Caco-2 (cell line): ENCODE measurements at regions not wholly inside any gene's neighbourhood (a gene's known extent, or its start where the extent isn't known, plus 50 kb on each side); places are given as distances from the start of the nearest gene placed in this dataset.

Experiments used
- BruUV-seq: library from RNA; stranded (reverse); fragments of 400-500 nt; replicated peaks from 2 replicates; lab custom pipeline; 2021; lab: Mats Ljungman, UMichigan
- CTCF ChIA-PET: fragments of 300-600 bp; sonication (Branson Sonifier 250); formaldehyde crosslinking; loops from one replicate; lab custom pipeline; 2022; ENCODE audit warnings: antibody characterized with exemption; lab: Charles Lee
- POLR2A ChIA-PET: fragments of 300-600 bp; sonication (Branson Sonifier 250); formaldehyde crosslinking; loops from one replicate; lab custom pipeline; 2022; ENCODE audit warnings: antibody characterized with exemption; lab: Charles Lee
- DNase-seq, 2 experiments: peaks; one replicate each; pipeline versions ENCODE4 v3.0.0 to v3.0.0-alpha.2; 2020 to 2022
- H3K27me3 ChIP-seq: replicated peaks from 2 replicates; pipeline ENCODE4 v1.6.0; 2011; ENCODE audit warnings: low read length; ENCODE audit not compliant: control insufficient read depth, insufficient read depth
- H3K36me3 ChIP-seq: 2 replicates; pipeline ENCODE4 v1.5.1; 2011; ENCODE audit warnings: low read length; ENCODE audit not compliant: control insufficient read depth, insufficient read depth
- H3K4me1 ChIP-seq: fragments of 250-450 bp; sonication (Bioruptor Pico); 2 replicates; pipeline ENCODE4 v1.5.1; 2020; ENCODE audit warnings: mild to moderate bottlenecking
- H3K4me3 ChIP-seq: 2 replicates; pipeline ENCODE4 v1.5.1; 2011; ENCODE audit warnings: low read depth, mild to moderate bottlenecking, control low read depth, low read length
- H3K9me3 ChIP-seq: fragments of 250-450 bp; sonication (Bioruptor Pico); 2 replicates; pipeline ENCODE4 v1.5.1; 2020; ENCODE audit warnings: mild to moderate bottlenecking, moderate library complexity
- H3K27ac Mint-ChIP-seq: one replicate; pipeline ENCODE4 v1.8.0; 2022; ENCODE audit warnings: mixed read lengths; ENCODE audit not compliant: unreplicated experiment
- H3K27me3 Mint-ChIP-seq: one replicate; pipeline ENCODE4 v1.8.0; 2022; ENCODE audit warnings: mixed read lengths; ENCODE audit not compliant: insufficient read depth, unreplicated experiment
- H3K36me3 Mint-ChIP-seq: one replicate; pipeline ENCODE4 v1.8.0; 2022; ENCODE audit warnings: mild to moderate bottlenecking, mixed read lengths; ENCODE audit not compliant: insufficient read depth, unreplicated experiment
- H3K4me1 Mint-ChIP-seq: one replicate; pipeline ENCODE4 v1.8.0; 2022; ENCODE audit warnings: low read depth, mixed read lengths; ENCODE audit not compliant: unreplicated experiment
- H3K4me3 Mint-ChIP-seq: one replicate; pipeline ENCODE4 v1.8.0; 2022; ENCODE audit warnings: mild to moderate bottlenecking, moderate library complexity, mixed read lengths; ENCODE audit not compliant: unreplicated experiment
- H3K9me3 Mint-ChIP-seq: one replicate; pipeline ENCODE4 v1.8.0; 2022; ENCODE audit warnings: mixed read lengths; ENCODE audit not compliant: unreplicated experiment
- CTCF ChIP-seq, 2 experiments: fragments of 200-600 bp in 1 of 2; IDR thresholded peaks; 1 replicate in 1 of 2; 2 replicates in 1 of 2; pipeline versions ENCODE4 v1.5.1 to v1.8.0; 2011 to 2022; ENCODE audit warnings: antibody characterized with exemption in 1 of 2, control low read depth in 1 of 2, inconsistent platforms in 1 of 2, low read depth in 1 of 2, low read length in 1 of 2, mild to moderate bottlenecking in 1 of 2, moderate library complexity in 1 of 2; ENCODE audit not compliant: insufficient read depth in 1 of 2, severe bottlenecking in 1 of 2, unreplicated experiment in 1 of 2
- intact Hi-C: fragments of 100-400 bp; cut with micrococcal nuclease; formaldehyde crosslinking; loops from one replicate; pipeline ENCODE4 v1.10.0; 2022; ENCODE audit not compliant: unreplicated experiment

- no peak overlapping the region for H3K4me3 Mint-ChIP-seq
- H3K36me3 Mint-ChIP-seq, result no peaks in the 10 kb centered on the region
- H3K27ac Mint-ChIP-seq, result no peak overlapping the region
- no peaks in the 10 kb centered on the region for H3K9me3 Mint-ChIP-seq
- BruUV-seq, result no TSS peak
- ChIA-PET POLR2A (no interaction called here), CTCF (no interaction called here)
- intact Hi-C loops, result no loop called here
- H3K27me3 ChIP-seq, result no peaks in the 10 kb centered on the region
- no peaks in the 10 kb centered on the region for H3K4me1 ChIP-seq
- peaks cover 2% of the 10 kb centered on the region for H3K27me3 Mint-ChIP-seq
- no peaks in the 10 kb centered on the region for H3K9me3 ChIP-seq
- no peaks in the 10 kb centered on the region for H3K36me3 ChIP-seq
- no peak for TF ChIP-seq CTCF (IDR thresholded peaks at IDR 0.05; ENCODE audit: insufficient read depth in 1 of 2, low read depth in 1 of 2, low read length in 1 of 2, severe bottlenecking in 1 of 2, unreplicated experiment in 1 of 2)
- DNase-seq, result no peak
- no peaks in the 10 kb centered on the region for H3K4me1 Mint-ChIP-seq
- no peak overlapping the region for H3K4me3 ChIP-seq
Observed at GRCh38 chr6:19032591-19033295, 645.6 kb downstream of the RNF144B start.

DNA sequence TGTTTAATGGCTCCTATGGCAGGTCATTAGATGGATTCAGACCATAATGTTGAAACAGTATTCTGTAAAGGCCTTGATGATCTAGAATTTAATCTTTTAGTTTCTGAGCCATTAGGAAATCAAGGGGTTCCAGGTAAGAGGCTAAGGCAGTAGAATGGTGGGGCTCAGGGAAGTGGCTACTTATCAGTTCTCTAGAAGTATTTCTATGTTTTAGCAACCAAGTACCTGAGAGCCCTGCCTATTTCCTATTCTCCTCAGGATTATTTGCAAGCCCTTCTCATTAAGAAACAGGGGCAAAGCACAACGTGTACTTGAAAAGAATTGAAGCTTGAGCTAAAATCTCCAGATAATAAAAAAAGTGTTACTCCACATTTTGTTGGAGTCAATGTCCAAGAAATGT is 646.5 kb downstream of the RNF144B start:
- no peak overlapping the region for H3K27ac Mint-ChIP-seq
- CTCF ChIA-PET, result no interaction called here

GRCh38 chr6:19034986-19035385 is 647.8 kb downstream of the RNF144B start:
- no peak overlapping the region for H3K27ac Mint-ChIP-seq
- ChIA-PET POLR2A (no interaction called here), CTCF (no interaction called here)
- no peak for DNase-seq
- H3K36me3 Mint-ChIP-seq, result no peaks in the 10 kb centered on the region
- Histone ChIP-seq H3K36me3 (no peaks in the 10 kb centered on the region), H3K4me1 (no peaks in the 10 kb centered on the region), H3K4me3 (no peak overlapping the region), H3K27me3 (no peaks in the 10 kb centered on the region), H3K9me3 (no peaks in the 10 kb centered on the region)
- BruUV-seq, result no TSS peak
- intact Hi-C loops, result no loop called here
- H3K9me3 Mint-ChIP-seq, result no peaks in the 10 kb centered on the region
- TF ChIP-seq CTCF (IDR thresholded peaks at IDR 0.05; ENCODE audit: insufficient read depth in 1 of 2, low read depth in 1 of 2, low read length in 1 of 2, severe bottlenecking in 1 of 2, unreplicated experiment in 1 of 2), result no peak
- no peaks in the 10 kb centered on the region for H3K27me3 Mint-ChIP-seq
- H3K4me3 Mint-ChIP-seq, result no peak overlapping the region
- H3K4me1 Mint-ChIP-seq, result no peaks in the 10 kb centered on the region

More for the DNA sequence above, 646.5 kb downstream of the RNF144B start:
- TF ChIP-seq CTCF (IDR thresholded peaks at IDR 0.05; ENCODE audit: insufficient read depth in 1 of 2, low read depth in 1 of 2, low read length in 1 of 2, severe bottlenecking in 1 of 2, unreplicated experiment in 1 of 2), result no peak
- POLR2A ChIA-PET, result no interaction called here
- no peaks in the 10 kb centered on the region for H3K9me3 Mint-ChIP-seq
- no peaks in the 10 kb centered on the region for H3K4me1 ChIP-seq
- intact Hi-C loops, result no loop called here
- DNase-seq, result no peak
- no peaks in the 10 kb centered on the region for H3K36me3 Mint-ChIP-seq
- peaks cover under 1% of the 10 kb centered on the region for H3K27me3 Mint-ChIP-seq
- no peak overlapping the region for H3K4me3 ChIP-seq
- H3K9me3 ChIP-seq, result no peaks in the 10 kb centered on the region
- no peaks in the 10 kb centered on the region for H3K4me1 Mint-ChIP-seq
- no peaks in the 10 kb centered on the region for H3K36me3 ChIP-seq
- H3K4me3 Mint-ChIP-seq, result no peak overlapping the region
- no TSS peak for BruUV-seq
- H3K27me3 ChIP-seq, result no peaks in the 10 kb centered on the region
